Endodermal cell (in vitro differentiated cells): ENCODE measurements at regions not wholly inside any gene's neighbourhood (a gene's known extent, or its start where the extent isn't known, plus 50 kb on each side); places are given as distances from the start of the nearest gene placed in this dataset.

Source experiments
- DNase-seq: peaks from one replicate; pipeline ENCODE4 v3.0.0-alpha.2; 2017
- H3K27ac ChIP-seq: 2 replicates; pipeline ENCODE4 v1.5.1; 2013; ENCODE audit warnings: mild to moderate bottlenecking, low read depth, low read length, moderate library complexity
- H3K27me3 ChIP-seq: 2 replicates; pipeline ENCODE4 v1.6.1; 2013; ENCODE audit warnings: mild to moderate bottlenecking, low read length, moderate library complexity; ENCODE audit not compliant: insufficient read depth, control insufficient read depth, poor library complexity, severe bottlenecking
- H3K36me3 ChIP-seq: 2 replicates; pipeline ENCODE4 v1.7.0; 2013; ENCODE audit warnings: mild to moderate bottlenecking, low read length, moderate library complexity; ENCODE audit not compliant: control insufficient read depth, insufficient read depth
- H3K4me1 ChIP-seq: one replicate; pipeline ENCODE4 v1.7.0; 2013; ENCODE audit warnings: low read length; ENCODE audit not compliant: control insufficient read depth, insufficient read depth
- H3K4me3 ChIP-seq: 2 replicates; pipeline ENCODE4 v1.5.1; 2013; ENCODE audit warnings: mild to moderate bottlenecking, low read length, moderate library complexity
- H3K9ac ChIP-seq: 2 replicates; pipeline ENCODE4 v1.6.1; 2013; ENCODE audit warnings: mild to moderate bottlenecking, low read length, moderate library complexity; ENCODE audit not compliant: poor library complexity, severe bottlenecking; ENCODE audit errors: extremely low read depth
- H3K9me3 ChIP-seq: 2 replicates; pipeline ENCODE4 v1.6.1; 2013; ENCODE audit warnings: mild to moderate bottlenecking, low read length, moderate library complexity; ENCODE audit not compliant: control insufficient read depth
- H3K27ac Mint-ChIP-seq: 2 replicates; pipeline ENCODE4 v1.8.0; 2020; ENCODE audit warnings: mixed read lengths
- H3K27me3 Mint-ChIP-seq: 2 replicates; pipeline ENCODE4 v1.8.0; 2021; ENCODE audit warnings: mild to moderate bottlenecking, mixed read lengths; ENCODE audit not compliant: insufficient read depth
- H3K36me3 Mint-ChIP-seq: 2 replicates; pipeline ENCODE4 v1.8.0; 2020; ENCODE audit warnings: low read depth, mixed read lengths
- H3K4me1 Mint-ChIP-seq: 2 replicates; pipeline ENCODE4 v1.8.0; 2020; ENCODE audit warnings: mixed read lengths
- H3K4me3 Mint-ChIP-seq: 2 replicates; pipeline ENCODE4 v1.8.0; 2020; ENCODE audit warnings: mild to moderate bottlenecking, moderate library complexity, mixed read lengths
- H3K9me3 Mint-ChIP-seq: 2 replicates; pipeline ENCODE4 v1.8.0; 2020; ENCODE audit warnings: mild to moderate bottlenecking, mixed read lengths
- CTCF ChIP-seq: fragments of 200-600 bp; sonication (generic); conservative IDR thresholded peaks from 2 replicates; pipeline ENCODE4 v1.5.0; 2021; ENCODE audit warnings: antibody characterized with exemption, mild to moderate bottlenecking
- WGBS, 2 experiments: methylation state at CpG; one replicate each; pipeline versions ENCODE4 v1.1.5 to v1.1.7; 2013; ENCODE audit warnings: missing lambda C conversion rate in 2 of 2, mixed read lengths in 1 of 2; ENCODE audit not compliant: insufficient coverage in 1 of 2, insufficient read length in 1 of 2; 5-methylcytosine and 5-hydroxymethylcytosine counted together

GRCh38 chr5:63860379-63860778, 101.9 kb downstream of the HTR1A start:
- H3K27ac Mint-ChIP-seq, result no peak overlapping the region
- no CpG with 5 or more reads among the region's 1 CpG for WGBS, 2 experiments
- H3K9me3 Mint-ChIP-seq, result peaks cover 22% of the 10 kb centered on the region
- Histone ChIP-seq H3K27ac (no peak overlapping the region), H3K9ac (no peak overlapping the region), H3K4me1 (no peaks in the 10 kb centered on the region), H3K36me3 (no peaks in the 10 kb centered on the region), H3K27me3 (no peaks in the 10 kb centered on the region), H3K4me3 (peak overlapping the region; percentile 10), H3K9me3 (peaks cover 29% of the 10 kb centered on the region)
- no peak overlapping the region for H3K4me3 Mint-ChIP-seq
- DNase-seq, result no peak
- H3K4me1 Mint-ChIP-seq, result no peaks in the 10 kb centered on the region
- no peaks in the 10 kb centered on the region for H3K27me3 Mint-ChIP-seq
- no peaks in the 10 kb centered on the region for H3K36me3 Mint-ChIP-seq
- TF ChIP-seq CTCF, result no peak

GRCh38 chr5:63854076-63854475, 108.2 kb downstream of the HTR1A start:
- Histone ChIP-seq H3K4me1 (no peaks in the 10 kb centered on the region), H3K27ac (no peak overlapping the region), H3K36me3 (no peaks in the 10 kb centered on the region), H3K27me3 (no peaks in the 10 kb centered on the region), H3K4me3 (no peak overlapping the region), H3K9me3 (peaks cover under 1% of the 10 kb centered on the region), H3K9ac (no peak overlapping the region)
- H3K4me3 Mint-ChIP-seq, result no peak overlapping the region
- TF ChIP-seq CTCF, result no peak
- no peaks in the 10 kb centered on the region for H3K36me3 Mint-ChIP-seq
- DNase-seq, result no peak
- no peaks in the 10 kb centered on the region for H3K27me3 Mint-ChIP-seq
- H3K9me3 Mint-ChIP-seq, result peaks cover under 1% of the 10 kb centered on the region
- H3K4me1 Mint-ChIP-seq, result no peaks in the 10 kb centered on the region
- no peak overlapping the region for H3K27ac Mint-ChIP-seq
- 83 to 94% methylated on average over 2 of the region's 2 CpGs for WGBS, 2 experiments

GRCh38 chr5:63843190-63843589, 119.1 kb downstream of the HTR1A start:
- H3K4me3 ChIP-seq, result no peak overlapping the region
- Mint-ChIP-seq H3K27ac (no peak overlapping the region), H3K4me3 (no peak overlapping the region), H3K4me1 (peaks cover 1% of the 10 kb centered on the region), H3K9me3 (no peaks in the 10 kb centered on the region), H3K27me3 (no peaks in the 10 kb centered on the region), H3K36me3 (no peaks in the 10 kb centered on the region)
- H3K27ac ChIP-seq, result no peak overlapping the region
- H3K9me3 ChIP-seq, result no peaks in the 10 kb centered on the region
- no peaks in the 10 kb centered on the region for H3K4me1 ChIP-seq
- DNase-seq, result no peak
- WGBS, 2 experiments, result 89 to 100% methylated on average over 4 of the region's 4 CpGs
- no peak overlapping the region for H3K9ac ChIP-seq
- no peaks in the 10 kb centered on the region for H3K36me3 ChIP-seq
- H3K27me3 ChIP-seq, result no peaks in the 10 kb centered on the region
- no peak for TF ChIP-seq CTCF
